GM21723 (cell line): ENCODE measurements at regions not wholly inside any gene's neighbourhood (a gene's known extent, or its start where the extent isn't known, plus 50 kb on each side); places are given as distances from the start of the nearest gene placed in this dataset.

Source experiments
- ATAC-seq: cut with Tn5 transposase; IDR thresholded peaks from one replicate; pipeline ENCODE4 v1.9.1; 2021; ENCODE audit warnings: mild to moderate bottlenecking, moderate library complexity; ENCODE audit not compliant: unreplicated experiment

DNA sequence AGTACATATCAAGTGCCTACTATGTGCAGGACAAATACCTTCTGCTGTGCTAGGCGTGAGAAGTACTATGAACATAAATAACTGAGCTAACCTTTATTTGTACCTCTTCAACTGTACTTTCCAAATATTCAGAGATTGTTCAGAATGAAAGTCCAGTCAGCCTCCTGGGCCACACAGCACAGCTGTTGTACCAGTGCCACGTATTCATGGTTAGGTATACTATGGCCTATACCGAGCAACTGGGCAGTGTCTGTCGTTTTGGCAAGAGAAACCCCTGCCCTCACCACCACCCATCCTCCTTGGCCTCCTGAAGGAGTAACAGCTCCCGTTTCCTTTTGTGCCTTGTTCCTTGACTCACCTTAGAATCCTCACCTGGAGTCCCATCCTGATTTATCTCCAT lies 53.0 kb downstream of the RASSF10 start:
- ATAC-seq = no peak

- ATAC-seq = no peak
Measured at GRCh38 chr11:13064593-13064992, 55.5 kb downstream of the RASSF10 start.

GRCh38 chr11:13065200-13065787 lies 56.2 kb downstream of the RASSF10 start:
- ATAC-seq = no peak

- ATAC-seq = no peak
Measured at GRCh38 chr11:13068211-13068610, 59.1 kb downstream of the RASSF10 start.

GRCh38 chr11:13073119-13073981 lies 64.2 kb downstream of the RASSF10 start:
- no peak for ATAC-seq

DNA sequence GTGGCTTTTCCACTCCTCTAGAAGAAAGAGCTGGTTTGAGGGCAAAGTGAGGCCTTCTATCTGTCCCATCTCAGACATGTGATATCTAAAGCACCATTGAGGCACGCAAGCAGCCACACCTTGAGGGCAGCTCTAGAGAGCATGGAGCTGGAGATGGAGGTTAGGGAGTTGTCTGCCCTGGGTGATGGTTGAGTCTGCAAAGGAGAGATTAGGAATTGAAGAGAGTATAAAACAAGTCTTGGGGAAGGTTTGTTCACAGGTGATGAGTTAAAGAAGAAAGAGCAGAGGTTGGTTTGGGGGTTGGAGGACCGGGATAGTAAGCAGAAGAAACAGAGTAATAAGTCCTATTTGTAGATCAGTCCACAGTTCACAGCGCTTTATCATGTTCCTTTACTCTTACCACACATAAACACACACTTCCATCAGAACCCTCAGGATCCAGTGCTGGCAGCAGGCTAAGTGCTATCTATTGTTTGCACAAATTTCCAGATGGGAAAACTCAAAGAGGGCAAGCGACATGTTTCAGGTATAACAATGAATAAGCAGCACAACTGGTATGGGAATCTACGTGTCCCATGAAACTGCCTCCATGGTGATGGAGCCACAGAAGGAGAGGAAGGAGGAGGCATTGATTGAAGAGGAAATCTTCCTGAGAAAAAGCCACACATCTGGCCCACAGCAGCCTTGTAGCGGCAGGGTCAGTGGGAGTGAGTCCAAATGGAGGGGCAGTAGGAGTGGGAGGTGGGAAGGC lies 65.8 kb downstream of the RASSF10 start:
- no peak for ATAC-seq

GRCh38 chr11:13076961-13077360 lies 67.8 kb downstream of the RASSF10 start:
- no peak for ATAC-seq

GRCh38 chr11:13080861-13081260 lies 71.7 kb downstream of the RASSF10 start:
- no peak for ATAC-seq

DNA sequence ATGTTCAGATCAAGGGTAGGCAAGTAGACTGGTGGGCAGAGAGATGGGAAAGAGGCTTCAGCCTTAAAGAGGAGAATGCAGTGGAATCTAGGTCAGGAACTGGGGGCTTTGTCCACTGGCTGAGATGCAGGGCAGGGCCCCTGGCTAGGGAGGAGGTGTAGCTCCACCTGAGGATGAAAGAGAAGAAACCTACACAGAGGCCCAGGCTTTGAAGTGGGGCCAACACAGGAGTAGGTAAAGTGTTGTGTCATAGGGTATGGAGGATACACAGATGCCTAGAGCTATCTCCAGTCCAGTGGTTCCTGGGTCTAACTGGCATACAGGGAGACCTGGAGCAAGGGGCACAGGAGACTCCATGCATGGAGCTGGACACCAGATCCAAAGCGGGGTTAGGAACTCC lies 73.5 kb downstream of the RASSF10 start:
- no peak for ATAC-seq

- ATAC-seq = no peak
Measured at GRCh38 chr11:13090228-13090708, 81.2 kb downstream of the RASSF10 start.

- no peak for ATAC-seq
Measured at GRCh38 chr11:13091373-13091772, 82.3 kb downstream of the RASSF10 start.

GRCh38 chr11:13091804-13092203 lies 82.7 kb downstream of the RASSF10 start:
- no peak for ATAC-seq

- no peak for ATAC-seq
Measured at GRCh38 chr11:13094930-13095687, 86.0 kb downstream of the RASSF10 start.

DNA sequence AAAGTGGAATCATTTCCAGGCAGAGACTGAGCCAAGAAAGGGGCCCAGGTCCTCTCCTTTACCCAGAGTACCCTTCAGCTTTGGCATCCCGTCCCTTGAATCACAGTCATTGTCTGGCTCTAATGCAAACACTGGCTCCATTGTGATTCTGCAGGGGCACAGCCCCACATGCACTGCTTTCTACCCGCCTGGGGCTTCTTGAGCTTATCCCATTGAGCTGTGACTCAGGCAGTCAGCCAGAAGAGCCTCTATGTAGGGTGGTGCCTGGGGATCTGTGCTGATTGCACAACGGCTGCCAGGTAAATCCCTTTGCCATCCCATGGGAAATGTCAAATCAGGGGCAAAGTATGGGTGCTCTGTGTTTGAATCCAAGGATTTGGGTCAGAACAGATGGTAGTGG lies 88.9 kb downstream of the RASSF10 start:
- ATAC-seq = no peak

DNA sequence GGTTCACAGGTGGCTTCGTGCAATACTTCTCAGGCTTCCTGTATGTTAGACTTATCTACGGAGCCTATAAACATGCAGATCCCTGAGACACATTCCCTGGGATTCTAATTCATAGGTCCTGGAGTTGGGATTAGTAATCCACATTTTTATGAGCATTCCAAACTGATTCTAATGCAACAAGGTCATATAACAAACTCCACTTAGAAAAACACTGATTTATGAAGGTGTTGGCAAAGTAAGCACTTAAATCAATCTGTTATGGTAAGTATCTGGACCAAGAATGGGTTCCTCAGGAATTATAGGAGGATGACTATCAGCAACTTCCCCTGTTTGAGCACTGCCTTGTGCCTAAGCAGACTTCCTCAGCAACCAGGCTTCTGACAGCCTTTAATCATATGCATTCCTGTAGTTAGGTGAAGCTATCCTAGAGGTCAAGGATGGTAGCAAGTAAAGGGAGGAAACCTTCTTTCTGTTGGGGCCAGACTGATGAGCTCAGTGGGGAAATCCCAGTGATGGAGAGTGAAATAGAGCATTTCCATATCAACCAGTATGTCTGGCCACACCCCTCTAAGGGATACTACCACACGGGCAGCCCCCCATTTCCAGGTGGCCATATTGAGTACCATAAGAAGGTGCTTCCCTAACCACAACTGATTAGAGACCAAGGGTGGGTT lies 89.6 kb downstream of the RASSF10 start:
- no peak for ATAC-seq

GRCh38 chr11:13101644-13102512 lies 92.8 kb downstream of the RASSF10 start:
- no peak for ATAC-seq

GRCh38 chr11:13102513-13102840 lies 93.4 kb downstream of the RASSF10 start:
- ATAC-seq = no peak

GRCh38 chr11:13102865-13103539 lies 93.9 kb downstream of the RASSF10 start:
- ATAC-seq = no peak

DNA sequence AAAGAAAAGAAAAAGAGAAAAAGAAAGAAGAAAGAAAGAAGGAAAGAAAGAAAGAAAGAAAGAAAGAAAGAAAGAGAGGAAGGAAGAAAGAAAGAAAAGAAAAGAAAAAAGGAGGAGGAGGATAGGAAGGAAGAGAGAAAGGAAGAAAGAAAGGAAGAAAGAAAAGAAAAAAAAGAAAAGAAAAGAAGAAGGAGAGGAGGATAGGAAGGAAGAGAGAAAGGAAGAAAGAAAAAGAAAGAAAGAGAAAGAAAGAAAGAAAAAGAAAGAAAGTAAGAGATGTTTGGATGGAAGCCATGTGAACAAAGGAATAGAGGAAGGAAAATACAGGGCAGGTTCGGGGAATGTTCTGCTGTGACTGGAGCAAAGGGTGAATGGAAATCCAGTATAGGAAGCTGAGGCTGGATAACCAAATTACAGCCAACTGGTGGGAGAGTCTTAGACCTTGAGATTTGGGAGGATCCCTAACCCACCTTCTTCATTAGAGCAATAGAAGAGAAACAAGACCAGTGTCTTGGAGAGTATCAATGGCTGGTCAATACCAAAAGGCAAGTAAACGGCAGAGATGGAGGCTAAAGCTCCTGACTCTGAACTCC lies 94.9 kb downstream of the RASSF10 start:
- ATAC-seq = no peak
